HEK293T (cell line): ENCODE measurements at regions not wholly inside any gene's neighbourhood (a gene's known extent, or its start where the extent isn't known, plus 50 kb on each side); places are given as distances from the start of the nearest gene placed in this dataset.

Experiments
- CTCF ChIA-PET: fragments of 350-600 bp; formaldehyde crosslinking; extraction: SDS; loops from one replicate; lab custom pipeline; 2021; ENCODE audit warnings: antibody characterized with exemption, inconsistent platforms; lab: Yijun Ruan, JAX
- POLR2A ChIA-PET: fragments of 350-600 bp; formaldehyde crosslinking; extraction: SDS; loops from one replicate; lab custom pipeline; 2020; ENCODE audit warnings: antibody characterized with exemption, inconsistent platforms; lab: Yijun Ruan, JAX
- DNase-seq: peaks from one replicate; pipeline ENCODE4 v3.0.0; 2012; ENCODE audit warnings: mixed read lengths; ENCODE audit errors: extremely low spot score
- ARNT ChIP-seq: fragments of 450-650 bp; IDR thresholded peaks from 2 replicates; pipeline ENCODE4 v1.6.1; 2017; ENCODE audit warnings: mild to moderate bottlenecking
- BHLHE40 ChIP-seq: fragments of 450-650 bp; IDR thresholded peaks from 2 replicates; pipeline ENCODE4 v1.6.1; 2016; ENCODE audit warnings: mild to moderate bottlenecking, moderate library complexity, borderline replicate concordance
- CTBP1 ChIP-seq: fragments of 450-650 bp; IDR thresholded peaks from 2 replicates; pipeline ENCODE4 v1.6.1; 2016; ENCODE audit warnings: borderline replicate concordance
- ELF4 ChIP-seq: fragments of 450-650 bp; IDR thresholded peaks from 2 replicates; pipeline ENCODE4 v1.6.1; 2017; ENCODE audit warnings: antibody characterized with exemption
- FOXA1 ChIP-seq: fragments of 450-650 bp; IDR thresholded peaks from 2 replicates; pipeline ENCODE4 v1.6.1; 2016; ENCODE audit warnings: mild to moderate bottlenecking
- FOXK2 ChIP-seq: fragments of 450-650 bp; IDR thresholded peaks from 2 replicates; pipeline ENCODE4 v1.6.1; 2016; ENCODE audit warnings: mild to moderate bottlenecking
- FOXM1 ChIP-seq: fragments of 450-650 bp; IDR thresholded peaks from 2 replicates; pipeline ENCODE4 v1.6.1; 2017; ENCODE audit warnings: mild to moderate bottlenecking, borderline replicate concordance
- HDGF ChIP-seq: fragments of 450-650 bp; IDR thresholded peaks from 2 replicates; pipeline ENCODE4 v1.6.1; 2017; ENCODE audit warnings: antibody characterized with exemption, borderline replicate concordance
- L3MBTL2 ChIP-seq: fragments of 450-650 bp; conservative IDR thresholded peaks from 2 replicates; pipeline ENCODE4 v1.6.1; 2016; ENCODE audit warnings: mild to moderate bottlenecking
- LEF1 ChIP-seq: fragments of 450-650 bp; IDR thresholded peaks from 2 replicates; pipeline ENCODE4 v1.6.1; 2017; ENCODE audit warnings: mild to moderate bottlenecking, borderline replicate concordance
- NFRKB ChIP-seq: fragments of 450-650 bp; IDR thresholded peaks from 2 replicates; pipeline ENCODE4 v1.6.1; 2016; ENCODE audit warnings: mild to moderate bottlenecking, moderate library complexity
- PKNOX1 ChIP-seq: fragments of 450-650 bp; IDR thresholded peaks from 2 replicates; pipeline ENCODE4 v1.6.1; 2016
- SP1 ChIP-seq: fragments of 450-650 bp; IDR thresholded peaks from 2 replicates; pipeline ENCODE4 v1.6.1; 2017
- SUZ12 ChIP-seq: fragments of 450-650 bp; IDR thresholded peaks from 2 replicates; pipeline ENCODE4 v1.6.1; 2016; ENCODE audit warnings: mild to moderate bottlenecking
- TARDBP ChIP-seq: fragments of 450-650 bp; IDR thresholded peaks from 2 replicates; pipeline ENCODE4 v1.6.1; 2016
- ZNF384 ChIP-seq: fragments of 450-650 bp; IDR thresholded peaks from 2 replicates; pipeline ENCODE4 v1.6.1; 2016

GRCh38 chr13:94917824-94918223 lies 205.5 kb upstream of the SOX21 start:
- TF ChIP-seq PKNOX1 (no peak), ZNF384 (no peak), ARNT (no peak), HDGF (no peak), BHLHE40 (no peak), FOXK2 (no peak), CTBP1 (no peak), TARDBP (no peak), LEF1 (no peak), SP1 (no peak), L3MBTL2 (no peak), ELF4 (no peak), NFRKB (no peak), FOXM1 (no peak), SUZ12 (no peak), FOXA1 (no peak)
- ChIA-PET CTCF (no interaction called here), POLR2A (no interaction called here)
- DNase-seq = no peak

- ChIA-PET CTCF (no interaction called here), POLR2A (no interaction called here)
- no peak for TF ChIP-seq TARDBP
- DNase-seq = no peak
These were observed 202.6 kb upstream of the SOX21 start for GRCh38 chr13:94914895-94915294.

GRCh38 chr13:94906605-94907004 lies 194.3 kb upstream of the SOX21 start:
- ChIA-PET POLR2A (no interaction called here), CTCF (no interaction called here)
- TF ChIP-seq PKNOX1 (no peak), ARNT (no peak), ZNF384 (no peak), FOXA1 (no peak), FOXK2 (no peak), SUZ12 (no peak), SP1 (no peak), TARDBP (no peak), NFRKB (no peak), HDGF (no peak), FOXM1 (no peak), CTBP1 (no peak), BHLHE40 (no peak), ELF4 (no peak), L3MBTL2 (no peak)
- DNase-seq = no peak

- no peak for TF ChIP-seq CTBP1
- TF ChIP-seq SUZ12 = no peak
- no peak for TF ChIP-seq PKNOX1
- TF ChIP-seq BHLHE40 = no peak
- TF ChIP-seq FOXA1 = no peak
- no peak for TF ChIP-seq FOXM1
- no peak for TF ChIP-seq ARNT
- TF ChIP-seq SP1 = no peak
- TF ChIP-seq TARDBP = no peak
- no peak for TF ChIP-seq ZNF384
- no peak for TF ChIP-seq NFRKB
- no peak for TF ChIP-seq LEF1
- no peak for TF ChIP-seq L3MBTL2
- no peak for TF ChIP-seq ELF4
- TF ChIP-seq HDGF = no peak
- TF ChIP-seq FOXK2 = no peak
- ChIA-PET POLR2A (no interaction called here), CTCF (no interaction called here)
These were observed 190.5 kb upstream of the SOX21 start for GRCh38 chr13:94902722-94903407.

DNA sequence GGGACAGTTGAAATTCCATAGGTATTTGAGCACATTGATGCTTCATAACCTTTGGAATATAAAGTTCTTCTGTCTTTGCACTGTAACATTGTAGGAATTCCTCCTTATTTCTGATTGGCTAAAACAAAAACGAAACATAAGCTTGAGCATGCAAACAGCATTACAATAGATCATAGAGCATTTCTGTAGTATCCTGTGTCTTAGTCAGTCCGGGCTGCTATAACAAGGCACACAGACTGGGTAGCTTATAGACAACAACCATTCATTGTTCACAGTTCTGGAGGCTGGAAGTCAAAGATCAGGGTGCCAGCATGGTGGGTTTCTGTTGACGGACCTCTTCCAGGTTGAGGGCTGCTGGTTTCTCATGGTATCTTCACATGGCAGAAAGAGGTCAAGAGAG lies 188.7 kb upstream of the SOX21 start:
- TF ChIP-seq FOXK2 = no peak
- TF ChIP-seq SUZ12 = no peak
- TF ChIP-seq ARNT = no peak
- no peak for TF ChIP-seq ZNF384
- no peak for TF ChIP-seq TARDBP
- TF ChIP-seq L3MBTL2 = no peak
- no peak for TF ChIP-seq PKNOX1
- TF ChIP-seq ELF4 = no peak
- no peak for TF ChIP-seq BHLHE40
- no peak for TF ChIP-seq CTBP1
- TF ChIP-seq FOXM1 = no peak
- POLR2A ChIA-PET = no interaction called here
- DNase-seq = no peak
- CTCF ChIA-PET = no interaction called here

More at GRCh38 chr13:94902722-94903407, 190.5 kb upstream of the SOX21 start:
- DNase-seq = no peak
